Karpas-422 (cell line): ENCODE measurements at regions not wholly inside any gene's neighbourhood (a gene's known extent, or its start where the extent isn't known, plus 50 kb on each side); places are given as distances from the start of the nearest gene placed in this dataset.

ENCODE experiments used
- DNase-seq: peaks from one replicate; pipeline ENCODE4 v3.0.0-alpha.2; 2015
- H2AFZ ChIP-seq: fragments of 200-600 bp; sonication (generic); 2 replicates; pipeline ENCODE4 v1.6.1; 2014; ENCODE audit warnings: antibody characterized with exemption, low read length, mixed read lengths
- H3K27ac ChIP-seq: fragments of 200-600 bp; sonication (generic); 2 replicates; pipeline ENCODE4 v1.5.1; 2014; ENCODE audit warnings: mild to moderate bottlenecking, low read length, moderate library complexity
- H3K27me3 ChIP-seq: fragments of 200-600 bp; sonication (generic); 2 replicates; pipeline ENCODE4 v1.6.1; 2014; ENCODE audit warnings: low read length, mixed read lengths
- H3K36me3 ChIP-seq: fragments of 200-600 bp; sonication (generic); 2 replicates; pipeline ENCODE4 v1.6.1; 2014; ENCODE audit warnings: low read length, mixed read lengths; ENCODE audit not compliant: insufficient read depth
- H3K4me1 ChIP-seq: fragments of 200-600 bp; sonication (generic); 2 replicates; pipeline ENCODE4 v1.6.1; 2014; ENCODE audit warnings: mild to moderate bottlenecking, low read length, mixed read lengths
- H3K4me2 ChIP-seq: fragments of 200-600 bp; sonication (generic); 2 replicates; pipeline ENCODE4 v1.6.1; 2014; ENCODE audit warnings: low read length, low read depth, mild to moderate bottlenecking; ENCODE audit not compliant: poor library complexity, severe bottlenecking
- H3K4me3 ChIP-seq: fragments of 200-600 bp; sonication (generic); 2 replicates; pipeline ENCODE4 v1.5.1; 2014; ENCODE audit warnings: mild to moderate bottlenecking, antibody characterized with exemption, low read length, mixed read lengths
- H3K79me2 ChIP-seq: fragments of 200-600 bp; sonication (generic); 2 replicates; pipeline ENCODE4 v1.6.1; 2014; ENCODE audit warnings: mild to moderate bottlenecking, low read length, mixed read lengths
- H3K9ac ChIP-seq: fragments of 200-600 bp; sonication (generic); 2 replicates; pipeline ENCODE4 v1.6.0; 2014; ENCODE audit warnings: low read length
- H3K9me2 ChIP-seq: fragments of 200-600 bp; sonication (generic), shearing (Covaris generic); replicated peaks from 2 replicates; pipeline ENCODE4 v1.6.0; 2014; ENCODE audit warnings: mild to moderate bottlenecking, low read length, moderate library complexity; ENCODE audit not compliant: insufficient read depth
- H3K9me3 ChIP-seq: fragments of 300-700, 200-600 bp; sonication (generic); 2 replicates; pipeline ENCODE4 v1.6.1; 2014; ENCODE audit warnings: low read length, mixed read lengths
- H4K20me1 ChIP-seq: fragments of 200-600 bp; sonication (generic); 2 replicates; pipeline ENCODE4 v1.6.1; 2014; ENCODE audit warnings: mild to moderate bottlenecking, antibody characterized with exemption, low read length, low read depth; ENCODE audit not compliant: insufficient read depth

- peaks cover 20% of the 10 kb centered on the region for H3K4me1 ChIP-seq
- no peak for DNase-seq
- no peak overlapping the region for H3K4me2 ChIP-seq
- no peak overlapping the region for H3K27ac ChIP-seq
- no peak overlapping the region for H2AFZ ChIP-seq
- no peak overlapping the region for H3K9ac ChIP-seq
- H3K27me3 ChIP-seq: no peaks in the 10 kb centered on the region
- no peaks in the 10 kb centered on the region for H3K36me3 ChIP-seq
- H3K79me2 ChIP-seq: no peaks in the 10 kb centered on the region
- H3K9me3 ChIP-seq: no peaks in the 10 kb centered on the region
- H4K20me1 ChIP-seq: no peaks in the 10 kb centered on the region
- no peak overlapping the region for H3K4me3 ChIP-seq
- no peaks in the 10 kb centered on the region for H3K9me2 ChIP-seq
These were observed 208.1 kb downstream of the PHLDA1 start for GRCh38 chr12:75823475-75823874.

DNA sequence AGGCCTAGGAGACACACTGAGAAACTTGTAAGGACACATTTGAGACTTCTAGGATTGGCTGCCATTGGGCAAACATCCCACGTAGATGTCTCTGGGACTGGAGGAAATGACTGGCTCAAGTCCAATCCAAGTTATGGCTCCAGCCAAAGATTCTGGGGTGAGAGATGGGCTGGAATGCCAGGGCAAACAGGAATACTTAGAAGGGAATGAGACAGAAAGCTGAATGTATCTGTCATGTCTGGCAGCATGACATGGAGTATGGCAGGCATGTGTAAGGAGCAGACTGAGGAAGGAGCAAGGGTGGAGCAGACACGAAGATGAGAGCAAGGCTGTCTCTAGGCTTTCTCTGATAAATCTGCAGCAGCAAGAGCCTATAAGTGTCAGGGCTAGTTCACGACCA, 209.2 kb downstream of the PHLDA1 start:
- H3K9me3 ChIP-seq: no peaks in the 10 kb centered on the region
- H3K79me2 ChIP-seq: no peaks in the 10 kb centered on the region
- no peak for DNase-seq
- H2AFZ ChIP-seq: no peak overlapping the region
- no peaks in the 10 kb centered on the region for H4K20me1 ChIP-seq
- H3K9me2 ChIP-seq: no peaks in the 10 kb centered on the region
- no peak overlapping the region for H3K4me3 ChIP-seq
- H3K4me1 ChIP-seq: peaks cover 27% of the 10 kb centered on the region
- H3K27ac ChIP-seq: no peak overlapping the region
- no peak overlapping the region for H3K9ac ChIP-seq
- no peak overlapping the region for H3K4me2 ChIP-seq
- H3K36me3 ChIP-seq: no peaks in the 10 kb centered on the region
- H3K27me3 ChIP-seq: no peaks in the 10 kb centered on the region

GRCh38 chr12:75820848-75821578, 210.6 kb downstream of the PHLDA1 start:
- Histone ChIP-seq H3K36me3 (no peaks in the 10 kb centered on the region), H2AFZ (no peak overlapping the region), H3K79me2 (no peaks in the 10 kb centered on the region), H4K20me1 (no peaks in the 10 kb centered on the region), H3K9ac (no peak overlapping the region), H3K4me3 (no peak overlapping the region), H3K27me3 (no peaks in the 10 kb centered on the region), H3K4me2 (no peak overlapping the region), H3K9me2 (no peaks in the 10 kb centered on the region), H3K27ac (no peak overlapping the region), H3K9me3 (no peaks in the 10 kb centered on the region), H3K4me1 (peaks cover 40% of the 10 kb centered on the region)
- no peak for DNase-seq

DNA sequence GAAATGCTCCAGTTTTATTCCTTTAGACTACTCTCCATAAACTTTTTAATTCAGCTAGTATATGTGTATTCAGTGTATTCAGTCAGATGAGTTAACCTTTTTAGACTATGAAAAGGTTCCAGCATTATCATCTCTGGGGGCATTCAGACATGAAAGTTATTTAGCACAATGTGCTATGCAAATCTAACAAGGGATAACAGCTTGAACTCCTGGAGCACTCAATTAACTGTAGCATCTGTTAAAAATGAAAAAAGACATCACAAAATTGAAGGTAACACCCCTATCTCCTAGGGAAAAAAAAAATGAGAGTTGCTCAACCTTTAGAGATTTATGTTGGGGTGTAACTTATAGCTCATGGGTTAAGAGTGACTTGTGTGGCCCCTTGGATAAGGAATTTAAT, 211.5 kb downstream of the PHLDA1 start:
- H3K27ac ChIP-seq: no peak overlapping the region
- no peak overlapping the region for H2AFZ ChIP-seq
- H3K9me2 ChIP-seq: no peaks in the 10 kb centered on the region
- no peaks in the 10 kb centered on the region for H3K36me3 ChIP-seq
- no peaks in the 10 kb centered on the region for H4K20me1 ChIP-seq
- H3K27me3 ChIP-seq: no peaks in the 10 kb centered on the region
- no peak overlapping the region for H3K4me3 ChIP-seq
- H3K9ac ChIP-seq: no peak overlapping the region
- peak; percentile 48 for DNase-seq
- no peaks in the 10 kb centered on the region for H3K9me3 ChIP-seq
- H3K4me2 ChIP-seq: peak overlapping the region; percentile 15
- no peaks in the 10 kb centered on the region for H3K79me2 ChIP-seq
- peaks cover 50% of the 10 kb centered on the region for H3K4me1 ChIP-seq

DNA sequence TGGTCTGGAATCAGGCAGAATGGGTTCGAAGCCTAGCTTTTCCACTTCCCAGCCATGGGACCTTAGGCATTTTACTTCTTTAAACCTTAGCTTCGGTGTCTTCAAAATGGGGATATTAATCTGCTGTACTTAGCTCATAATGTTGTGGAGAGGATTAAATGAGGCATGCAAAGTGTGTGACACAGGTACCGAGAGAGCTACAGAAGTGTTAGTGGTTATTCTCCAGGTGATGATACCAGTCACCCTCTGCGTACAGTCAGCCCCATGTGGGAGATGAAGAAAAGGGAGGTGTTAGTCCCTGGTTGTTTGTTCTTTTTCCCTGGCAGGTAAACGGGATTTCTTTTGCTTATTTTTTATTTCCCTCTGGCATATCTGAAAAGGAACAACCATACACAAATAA, 212.1 kb downstream of the PHLDA1 start:
- Histone ChIP-seq H3K9ac (no peak overlapping the region), H3K9me3 (no peaks in the 10 kb centered on the region), H3K79me2 (no peaks in the 10 kb centered on the region), H2AFZ (no peak overlapping the region; the same call in 1 of the 2 replicates), H3K27me3 (no peaks in the 10 kb centered on the region), H3K27ac (no peak overlapping the region), H3K36me3 (no peaks in the 10 kb centered on the region), H3K4me2 (peak overlapping the region; percentile 15), H3K4me1 (peaks cover 55% of the 10 kb centered on the region), H4K20me1 (no peaks in the 10 kb centered on the region), H3K4me3 (no peak overlapping the region), H3K9me2 (no peaks in the 10 kb centered on the region)
- no peak for DNase-seq

DNA sequence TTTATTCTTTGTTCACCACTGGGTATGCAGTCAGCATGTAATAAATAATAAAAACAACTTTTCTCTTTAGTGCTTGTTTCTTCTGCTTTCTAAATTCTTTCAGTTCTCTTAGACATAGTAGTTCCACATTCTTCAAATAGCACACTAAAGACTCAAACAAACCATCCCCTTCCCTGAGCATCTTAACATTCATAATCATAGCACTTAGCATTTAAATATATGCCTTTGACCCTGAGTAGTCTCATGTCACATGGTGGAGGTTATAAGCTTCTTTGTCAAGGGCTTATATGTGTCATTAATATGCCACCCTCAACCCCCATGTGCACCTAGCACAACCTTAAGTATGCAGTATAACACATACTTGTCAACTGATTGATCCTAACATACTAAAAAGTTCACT, 212.7 kb downstream of the PHLDA1 start:
- H3K4me2 ChIP-seq: peak overlapping the region; percentile 15
- H3K9me3 ChIP-seq: no peaks in the 10 kb centered on the region
- H3K4me3 ChIP-seq: no peak overlapping the region
- H3K4me1 ChIP-seq: peaks cover 62% of the 10 kb centered on the region
- no peak overlapping the region for H3K9ac ChIP-seq
- H4K20me1 ChIP-seq: no peaks in the 10 kb centered on the region
- no peaks in the 10 kb centered on the region for H3K9me2 ChIP-seq
- peak overlapping the region; percentile 13; the same call in 1 of the 2 replicates for H2AFZ ChIP-seq
- no peaks in the 10 kb centered on the region for H3K36me3 ChIP-seq
- DNase-seq: no peak
- H3K27ac ChIP-seq: peak overlapping the region; percentile 16
- no peaks in the 10 kb centered on the region for H3K79me2 ChIP-seq
- H3K27me3 ChIP-seq: no peaks in the 10 kb centered on the region

DNA sequence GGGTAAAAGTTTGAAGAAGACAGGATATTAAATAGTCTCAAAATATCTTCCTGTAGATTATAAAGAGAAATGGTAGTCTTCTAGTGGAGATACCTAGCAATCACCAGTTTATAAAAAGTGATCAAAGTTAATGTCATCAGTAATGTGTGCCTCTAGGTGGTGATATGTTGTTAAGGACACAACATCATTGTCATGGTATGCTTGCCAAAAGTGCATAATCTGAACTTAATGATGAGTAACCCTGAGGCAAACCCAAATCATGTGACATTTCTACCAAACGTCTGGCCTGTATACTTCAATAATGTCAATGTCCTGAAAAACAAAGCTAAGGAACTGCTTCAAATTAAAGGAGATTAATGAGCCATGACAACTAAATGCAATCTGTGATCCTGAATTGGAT, 214.7 kb downstream of the PHLDA1 start:
- no peak overlapping the region for H2AFZ ChIP-seq
- H3K9ac ChIP-seq: no peak overlapping the region
- no peaks in the 10 kb centered on the region for H3K79me2 ChIP-seq
- no peak overlapping the region for H3K4me2 ChIP-seq
- no peak overlapping the region for H3K4me3 ChIP-seq
- no peaks in the 10 kb centered on the region for H3K9me3 ChIP-seq
- peaks cover 82% of the 10 kb centered on the region for H3K4me1 ChIP-seq
- no peaks in the 10 kb centered on the region for H3K9me2 ChIP-seq
- DNase-seq: peak; percentile 74
- H3K36me3 ChIP-seq: no peaks in the 10 kb centered on the region
- H4K20me1 ChIP-seq: no peaks in the 10 kb centered on the region
- peak overlapping the region; percentile 95 for H3K27ac ChIP-seq
- no peaks in the 10 kb centered on the region for H3K27me3 ChIP-seq

DNA sequence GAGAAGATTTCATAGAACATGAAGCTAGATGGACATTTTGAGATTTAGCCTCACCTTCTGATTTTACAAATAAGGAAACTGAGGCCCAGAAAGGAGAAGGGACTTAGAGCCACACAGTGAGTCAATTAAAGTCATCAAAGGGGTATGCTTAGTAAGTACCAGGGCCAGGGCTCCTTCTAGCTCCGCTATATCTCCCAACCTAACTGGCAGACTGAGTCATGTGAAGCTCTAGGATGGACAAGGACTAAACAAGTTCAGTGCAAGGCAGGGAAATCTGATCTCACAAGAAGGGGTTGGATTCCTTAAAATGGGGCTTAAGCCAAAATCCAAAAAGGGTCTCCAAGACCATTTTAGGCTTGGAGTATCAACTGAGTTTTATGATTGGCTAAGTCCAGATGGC, 215.8 kb downstream of the PHLDA1 start:
- peak overlapping the region; percentile 95 for H3K27ac ChIP-seq

More for the DNA sequence above, 215.8 kb downstream of the PHLDA1 start:
- no peaks in the 10 kb centered on the region for H3K79me2 ChIP-seq
- no peaks in the 10 kb centered on the region for H3K36me3 ChIP-seq
- H3K27me3 ChIP-seq: no peaks in the 10 kb centered on the region
- H3K9ac ChIP-seq: peak overlapping the region; percentile 53
- no peak overlapping the region for H2AFZ ChIP-seq
- H4K20me1 ChIP-seq: no peaks in the 10 kb centered on the region
- H3K4me3 ChIP-seq: no peak overlapping the region; the same call in 1 of the 2 replicates
- no peaks in the 10 kb centered on the region for H3K9me3 ChIP-seq
- H3K4me2 ChIP-seq: peak overlapping the region; percentile 57
- peaks cover 82% of the 10 kb centered on the region for H3K4me1 ChIP-seq
- peak; percentile 48 for DNase-seq
- no peaks in the 10 kb centered on the region for H3K9me2 ChIP-seq
